ENCODE measurements at regions not wholly inside any gene's neighbourhood (a gene's known extent, or its start where the extent isn't known, plus 50 kb on each side); places are given as distances from the start of the nearest gene placed in this dataset.
A peak's percentile ranks its signal among the peaks of the same experiment; 100 is the strongest.

DNA sequence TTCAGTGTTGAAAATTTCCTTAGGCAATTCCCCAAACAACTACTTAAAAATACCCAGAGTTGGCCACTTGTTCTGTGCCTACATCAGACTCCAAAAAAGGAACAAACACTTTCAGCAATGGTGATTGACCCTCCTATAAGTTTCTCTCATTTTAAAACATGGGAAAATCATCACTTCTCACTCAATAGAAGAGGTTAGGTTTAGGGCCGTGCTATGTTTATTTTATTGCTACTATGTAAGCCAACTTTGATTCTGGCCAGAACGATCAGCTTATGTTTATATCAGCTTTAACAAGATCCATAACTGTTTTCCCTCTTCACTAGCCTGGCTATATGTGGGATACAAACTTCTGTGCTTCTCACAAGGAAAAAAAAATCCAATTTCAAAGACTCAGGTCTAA is 133.1 kb downstream of the MTNR1A start:
- WGBS, 4 donors, result 76 to 86% (median 78%) methylated on average over 2 of the region's 2 CpGs
- intact Hi-C loops (cut with DNase I), result no loop called here

GRCh38 chr4:186416451-186417060 is 138.8 kb downstream of the MTNR1A start:
- TF ChIP-seq, protein P1, sequence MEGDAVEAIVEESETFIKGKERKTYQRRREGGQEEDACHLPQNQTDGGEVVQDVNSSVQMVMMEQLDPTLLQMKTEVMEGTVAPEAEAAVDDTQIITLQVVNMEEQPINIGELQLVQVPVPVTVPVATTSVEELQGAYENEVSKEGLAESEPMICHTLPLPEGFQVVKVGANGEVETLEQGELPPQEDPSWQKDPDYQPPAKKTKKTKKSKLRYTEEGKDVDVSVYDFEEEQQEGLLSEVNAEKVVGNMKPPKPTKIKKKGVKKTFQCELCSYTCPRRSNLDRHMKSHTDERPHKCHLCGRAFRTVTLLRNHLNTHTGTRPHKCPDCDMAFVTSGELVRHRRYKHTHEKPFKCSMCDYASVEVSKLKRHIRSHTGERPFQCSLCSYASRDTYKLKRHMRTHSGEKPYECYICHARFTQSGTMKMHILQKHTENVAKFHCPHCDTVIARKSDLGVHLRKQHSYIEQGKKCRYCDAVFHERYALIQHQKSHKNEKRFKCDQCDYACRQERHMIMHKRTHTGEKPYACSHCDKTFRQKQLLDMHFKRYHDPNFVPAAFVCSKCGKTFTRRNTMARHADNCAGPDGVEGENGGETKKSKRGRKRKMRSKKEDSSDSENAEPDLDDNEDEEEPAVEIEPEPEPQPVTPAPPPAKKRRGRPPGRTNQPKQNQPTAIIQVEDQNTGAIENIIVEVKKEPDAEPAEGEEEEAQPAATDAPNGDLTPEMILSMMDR (IDR thresholded peaks at IDR 0.05), result no peak
- 79 to 83% (median 80%) methylated on average over 5 of the region's 5 CpGs for WGBS, 4 donors
- H3K27me3 ChIP-seq, result peaks cover 0 to 30% (median 0%) of the 10 kb centered on the region in 9 donors
- ATAC-seq (no peak), DNase-seq (no peak)
- H3K9me3 ChIP-seq, result no peaks in the 10 kb centered on the region
- intact Hi-C loops (cut with DNase I), result no loop called here
- H3K4me1 ChIP-seq, result no peaks in the 10 kb centered on the region
- H3K36me3 ChIP-seq, result no peaks in the 10 kb centered on the region
- no peak overlapping the region for H3K4me3 ChIP-seq
- H3K27ac ChIP-seq, result no peak overlapping the region

More for the DNA sequence above, 133.1 kb downstream of the MTNR1A start:
- no peak for DNase-seq
- Histone ChIP-seq H3K9me3 (no peaks in the 10 kb centered on the region), H3K4me3 (no peak overlapping the region), H3K27ac (no peak overlapping the region), H3K4me1 (no peaks in the 10 kb centered on the region), H3K36me3 (no peaks in the 10 kb centered on the region), H3K27me3 (peaks cover 0 to 12% (median 0%) of the 10 kb centered on the region in 9 donors)
- ATAC-seq, result no peak
- TF ChIP-seq POLR2A (IDR thresholded peaks at IDR 0.05), result no peak
- TF ChIP-seq, protein P1 (IDR thresholded peaks at IDR 0.05), result no peak

GRCh38 chr4:186414390-186414789 is 141.0 kb downstream of the MTNR1A start:
- intact Hi-C loops (cut with DNase I), result no loop called here
- TF ChIP-seq, protein P1 (IDR thresholded peaks at IDR 0.05), result no peak
- TF ChIP-seq POLR2A (IDR thresholded peaks at IDR 0.05), result no peak
- Histone ChIP-seq H3K4me3 (no peak overlapping the region), H3K27me3 (peaks cover 0 to 18% (median 0%) of the 10 kb centered on the region in 9 donors), H3K4me1 (no peaks in the 10 kb centered on the region), H3K27ac (no peak overlapping the region), H3K9me3 (no peaks in the 10 kb centered on the region), H3K36me3 (no peaks in the 10 kb centered on the region)
- ATAC-seq (no peak), DNase-seq (no peak)
- WGBS, 4 donors, result 95 to 98% (median 96%) methylated on average over 1 of the region's 1 CpG

DNA sequence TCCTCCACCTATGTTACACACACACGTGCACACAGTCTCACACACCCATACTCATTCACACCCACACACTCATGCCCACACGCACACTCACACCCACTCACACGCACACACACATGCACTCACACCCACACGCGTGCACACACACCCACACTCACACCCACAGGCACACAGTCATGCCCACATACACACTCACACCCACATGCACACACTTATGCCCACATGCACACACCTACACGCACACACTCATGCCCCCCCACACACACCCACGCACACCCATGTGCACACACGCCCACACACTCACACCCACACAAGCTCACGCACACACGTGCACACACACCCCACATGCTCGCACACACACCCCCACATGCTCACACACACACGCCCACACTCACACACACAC is 140.0 kb downstream of the F11 start:
- DNase-seq (no peak), ATAC-seq (peak in 1 of 4 donors; percentile 22)
- Histone ChIP-seq H3K36me3 (no peaks in the 10 kb centered on the region), H3K4me1 (no peaks in the 10 kb centered on the region), H3K27ac (no peak overlapping the region), H3K4me3 (no peak overlapping the region), H3K9me3 (no peaks in the 10 kb centered on the region), H3K27me3 (no peaks in the 10 kb centered on the region)
- intact Hi-C loops (cut with DNase I), result no loop called here
- WGBS, 4 donors, result 75 to 91% (median 91%) methylated on average over 12 of the region's 12 CpGs
- TF ChIP-seq POLR2A (IDR thresholded peaks at IDR 0.05), result no peak
- TF ChIP-seq, protein P1 (IDR thresholded peaks at IDR 0.05), result no peak
